Panc1 (cell line): ENCODE measurements at regions not wholly inside any gene's neighbourhood (a gene's known extent, or its start where the extent isn't known, plus 50 kb on each side); places are given as distances from the start of the nearest gene placed in this dataset.

Source experiments
- CTCF ChIP-seq: fragments of 450-650 bp; IDR thresholded peaks from 2 replicates; pipeline ENCODE4 v1.5.1; 2017; ENCODE audit warnings: mild to moderate bottlenecking
- POLR2AphosphoS5 ChIP-seq: IDR thresholded peaks from 2 replicates; pipeline ENCODE4 v1.6.1; 2012; ENCODE audit warnings: mild to moderate bottlenecking, low read depth, low read length, moderate library complexity
- SIN3A ChIP-seq: IDR thresholded peaks from 2 replicates; pipeline ENCODE4 v1.6.1; 2012; ENCODE audit warnings: low read depth, mild to moderate bottlenecking, low read length, moderate library complexity, borderline replicate concordance; ENCODE audit not compliant: insufficient read depth
- TCF7L2 ChIP-seq: IDR thresholded peaks from 2 replicates; pipeline ENCODE4 v1.6.1; 2011; ENCODE audit warnings: mild to moderate bottlenecking, low read depth, low read length, inconsistent platforms

GRCh38 chr5:158045696-158046095, 186.8 kb upstream of the CLINT1 start:
- TF ChIP-seq CTCF (no peak), TCF7L2 (no peak), SIN3A (no peak), POLR2AphosphoS5 (no peak)
